MG63 (cell line): ENCODE measurements at regions not wholly inside any gene's neighbourhood (a gene's known extent, or its start where the extent isn't known, plus 50 kb on each side); places are given as distances from the start of the nearest gene placed in this dataset.
A peak's percentile ranks its signal among the peaks of the same experiment; 100 is the strongest.
"Not testable (repeated sequence)": the region's sequence is repeated elsewhere in the genome, so short reads cannot be mapped to it uniquely, and the experiment has no call there.

Experiments used
- DNase-seq: peaks from one replicate; pipeline ENCODE4 v3.0.0-alpha.2; 2020
- H3K27me3 ChIP-seq: fragments of 250-450 bp; sonication (Bioruptor Pico); 2 replicates; pipeline ENCODE4 v1.5.1; 2020; ENCODE audit warnings: mild to moderate bottlenecking, moderate library complexity
- H3K36me3 ChIP-seq: fragments of 250-450 bp; sonication (Bioruptor Pico); 2 replicates; pipeline ENCODE4 v1.5.1; 2020; ENCODE audit warnings: mild to moderate bottlenecking, moderate library complexity
- H3K4me3 ChIP-seq: fragments of 250-450 bp; sonication (Bioruptor Pico); 2 replicates; pipeline ENCODE4 v1.5.1; 2020; ENCODE audit warnings: mild to moderate bottlenecking, moderate library complexity
- H3K9me3 ChIP-seq: fragments of 250-450 bp; sonication (Bioruptor Pico); 2 replicates; pipeline ENCODE4 v1.5.1; 2020; ENCODE audit warnings: mild to moderate bottlenecking, moderate library complexity

DNA sequence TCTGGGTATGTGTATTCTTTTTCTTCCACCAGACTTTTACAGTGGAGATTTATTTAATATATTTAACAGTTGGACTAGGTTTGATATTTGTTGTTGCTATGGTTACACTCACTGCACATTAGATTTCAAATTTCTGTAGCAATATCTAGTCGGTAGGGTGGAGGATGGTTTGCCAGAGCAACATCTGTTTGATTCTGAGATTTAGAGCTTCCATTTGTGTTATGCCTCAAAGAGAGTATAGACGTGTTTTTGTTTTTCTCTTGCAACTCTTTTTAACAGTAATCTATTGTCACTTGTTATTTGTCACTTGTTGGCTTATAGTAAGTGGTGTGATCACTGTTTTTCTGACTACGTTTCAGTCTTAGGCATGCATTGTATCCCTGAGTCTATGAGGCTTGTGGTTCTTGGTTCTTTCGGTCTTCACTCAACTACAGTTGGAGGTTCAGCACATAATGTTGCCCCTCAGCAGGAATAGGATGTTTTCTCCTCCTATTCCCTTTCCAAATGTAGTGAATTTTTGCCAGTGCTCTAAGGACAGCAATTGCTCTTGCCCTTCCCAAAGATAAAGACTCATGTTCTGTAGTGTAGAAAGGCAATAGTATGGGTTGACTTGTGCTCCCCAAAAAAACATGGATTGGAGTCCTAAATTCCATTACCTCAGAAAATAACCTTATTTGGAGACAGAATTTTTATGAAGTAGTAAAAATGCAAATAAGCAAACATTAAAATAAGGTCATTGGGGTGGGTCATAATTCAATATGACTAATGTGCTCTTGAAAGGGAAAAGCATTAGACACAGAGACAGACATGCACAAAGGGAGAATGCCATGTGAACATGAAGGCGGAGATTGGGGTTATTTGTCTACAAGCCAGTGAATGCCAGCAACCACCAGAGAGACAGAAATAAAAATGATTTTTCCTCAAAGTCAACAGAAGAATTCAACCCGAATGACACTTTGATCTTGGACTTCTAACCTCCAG, 692.1 kb downstream of the DIPK2A start:
- Histone ChIP-seq H3K27me3 (no peaks in the 10 kb centered on the region), H3K4me3 (no peak overlapping the region), H3K9me3 (no peaks in the 10 kb centered on the region), H3K36me3 (no peaks in the 10 kb centered on the region)
- no peak for DNase-seq

DNA sequence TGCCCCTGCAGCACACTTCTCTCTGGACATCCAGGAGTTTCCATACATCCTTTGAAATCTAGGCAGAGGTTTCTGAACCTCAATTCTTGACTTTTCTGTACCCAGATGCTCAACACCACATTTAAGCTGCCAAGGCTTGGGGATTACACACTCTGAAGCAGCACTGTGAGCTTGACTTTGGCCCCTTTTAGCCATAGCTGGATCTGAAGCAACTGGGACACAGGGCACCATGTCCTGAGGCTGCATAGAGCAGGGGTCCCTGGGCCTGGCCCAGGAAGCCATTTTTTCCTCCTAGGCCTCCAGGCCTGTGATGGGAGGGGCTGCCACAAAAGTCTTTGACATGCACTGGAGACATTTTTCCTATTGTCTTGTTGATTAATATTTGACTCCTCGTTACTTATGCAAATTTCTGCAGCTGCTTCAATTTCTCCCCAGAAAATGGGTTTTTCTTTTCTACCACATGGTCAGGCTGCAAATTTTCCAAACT, 694.0 kb downstream of the DIPK2A start:
- H3K27me3 ChIP-seq, result no peaks in the 10 kb centered on the region
- no peak for DNase-seq
- no peak overlapping the region for H3K4me3 ChIP-seq
- H3K9me3 ChIP-seq, result no peaks in the 10 kb centered on the region
- no peaks in the 10 kb centered on the region for H3K36me3 ChIP-seq

DNA sequence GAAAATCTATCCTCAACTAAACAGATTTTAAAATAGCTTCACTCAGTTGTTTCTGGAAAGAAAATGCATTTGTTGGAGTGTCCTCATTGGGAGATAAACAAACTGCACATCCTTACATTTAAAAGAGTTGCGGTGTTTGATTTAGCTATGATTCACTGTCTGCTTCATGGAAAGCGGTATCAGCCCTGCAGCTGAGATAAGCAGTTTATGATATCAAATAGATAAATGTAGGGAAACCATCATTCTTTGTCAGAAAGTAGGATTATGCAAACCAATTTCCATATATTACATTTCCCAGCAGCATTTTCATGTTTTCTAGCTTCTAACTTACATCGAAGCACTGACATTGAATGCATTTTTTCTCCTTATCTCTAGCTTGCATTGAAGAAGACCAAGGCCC, 698.9 kb downstream of the DIPK2A start:
- Histone ChIP-seq H3K27me3 (no peaks in the 10 kb centered on the region), H3K9me3 (no peaks in the 10 kb centered on the region), H3K4me3 (no peak overlapping the region), H3K36me3 (no peaks in the 10 kb centered on the region)
- no peak for DNase-seq

DNA sequence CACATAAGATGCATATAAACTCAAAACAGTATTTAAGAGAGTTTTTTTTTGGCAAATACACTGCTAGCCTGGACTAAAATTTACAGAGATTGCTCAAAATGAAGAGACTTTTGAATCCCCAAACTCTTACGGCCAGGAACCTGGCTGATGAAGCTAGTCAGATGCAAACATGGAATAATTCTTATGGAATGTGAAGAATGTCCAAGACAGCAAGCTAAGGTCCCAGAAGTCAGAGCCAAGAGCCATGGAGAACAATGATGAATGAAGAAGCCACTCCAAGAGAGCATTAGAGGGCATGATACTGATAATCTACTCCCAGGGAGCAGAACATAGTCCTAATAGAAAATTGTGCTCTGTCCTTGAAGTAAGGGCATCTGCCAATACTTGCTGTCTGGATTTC, 705.5 kb downstream of the DIPK2A start:
- no peak overlapping the region for H3K4me3 ChIP-seq
- no peaks in the 10 kb centered on the region for H3K9me3 ChIP-seq
- peak; percentile 36 for DNase-seq
- H3K27me3 ChIP-seq, result no peaks in the 10 kb centered on the region
- H3K36me3 ChIP-seq, result no peaks in the 10 kb centered on the region

DNA sequence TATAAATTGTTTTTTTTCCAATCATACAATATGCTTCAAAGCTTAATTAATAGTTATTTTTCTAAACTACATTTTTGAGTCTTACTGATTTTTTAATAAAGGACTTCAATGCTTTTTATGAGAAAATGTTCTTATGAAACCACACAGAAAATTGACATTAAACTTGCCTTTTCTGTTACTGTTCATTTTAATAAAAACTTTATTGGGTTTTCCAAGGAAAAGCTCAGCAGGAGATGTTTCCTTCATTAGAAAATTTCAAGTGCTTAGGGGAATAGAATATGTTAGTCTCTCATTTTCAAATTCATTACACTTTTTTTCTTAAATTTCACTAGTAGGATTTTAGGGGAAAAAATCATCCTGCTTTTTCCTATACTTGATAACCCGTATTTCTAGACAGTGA, 711.4 kb downstream of the DIPK2A start:
- no peaks in the 10 kb centered on the region for H3K36me3 ChIP-seq

DNA sequence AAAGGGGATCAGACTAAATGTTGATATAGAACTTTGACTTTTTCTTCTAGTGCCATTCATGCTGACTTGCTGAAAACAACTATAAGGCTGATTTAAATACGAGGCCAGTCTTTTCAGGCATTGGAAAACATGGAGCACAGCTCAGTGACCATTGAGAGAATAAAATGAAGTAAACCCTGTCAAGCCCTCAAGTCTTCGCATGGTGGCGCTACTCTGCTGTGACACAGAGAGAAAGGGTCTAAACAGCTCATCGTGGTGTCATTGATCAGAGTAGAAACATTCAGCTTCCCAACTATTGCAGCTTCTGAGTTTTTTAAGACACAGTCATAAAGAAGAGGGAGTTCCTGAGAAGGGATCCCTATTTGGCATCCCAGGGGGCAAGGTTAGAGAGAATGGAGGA, 716.2 kb downstream of the DIPK2A start:
- no peak overlapping the region for H3K4me3 ChIP-seq
- DNase-seq, result no peak
- no peaks in the 10 kb centered on the region for H3K27me3 ChIP-seq

More for the DNA sequence above, 711.4 kb downstream of the DIPK2A start:
- Histone ChIP-seq H3K9me3 (peaks cover 3% of the 10 kb centered on the region; the same call in 1 of the 2 replicates), H3K27me3 (no peaks in the 10 kb centered on the region), H3K4me3 (no peak overlapping the region)
- no peak for DNase-seq

DNA sequence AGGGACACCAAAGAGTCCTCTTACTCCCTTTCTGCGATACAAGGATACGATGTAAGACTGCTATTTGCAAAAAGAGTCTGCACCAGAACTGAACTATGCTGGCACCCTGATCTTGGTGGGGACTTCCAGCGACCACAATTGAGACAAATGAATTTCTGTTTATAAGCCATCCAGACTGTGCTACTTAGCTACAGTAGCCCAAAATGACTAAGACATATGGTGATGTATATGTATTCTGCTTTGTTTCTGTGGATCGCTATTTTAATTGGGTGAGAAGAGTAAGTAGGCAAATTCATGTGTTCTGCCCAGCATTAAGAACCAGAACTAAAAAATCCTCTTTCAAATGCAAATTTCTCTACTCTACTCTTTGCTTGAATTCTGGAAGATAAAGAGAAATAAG, 720.9 kb downstream of the DIPK2A start:
- DNase-seq, result no peak
- Histone ChIP-seq H3K4me3 (no peak overlapping the region), H3K27me3 (no peaks in the 10 kb centered on the region), H3K9me3 (peaks cover 3% of the 10 kb centered on the region; the same call in 1 of the 2 replicates), H3K36me3 (no peaks in the 10 kb centered on the region)

More for the DNA sequence above, 716.2 kb downstream of the DIPK2A start:
- peaks cover 3% of the 10 kb centered on the region; the same call in 1 of the 2 replicates for H3K9me3 ChIP-seq
- no peaks in the 10 kb centered on the region for H3K36me3 ChIP-seq

DNA sequence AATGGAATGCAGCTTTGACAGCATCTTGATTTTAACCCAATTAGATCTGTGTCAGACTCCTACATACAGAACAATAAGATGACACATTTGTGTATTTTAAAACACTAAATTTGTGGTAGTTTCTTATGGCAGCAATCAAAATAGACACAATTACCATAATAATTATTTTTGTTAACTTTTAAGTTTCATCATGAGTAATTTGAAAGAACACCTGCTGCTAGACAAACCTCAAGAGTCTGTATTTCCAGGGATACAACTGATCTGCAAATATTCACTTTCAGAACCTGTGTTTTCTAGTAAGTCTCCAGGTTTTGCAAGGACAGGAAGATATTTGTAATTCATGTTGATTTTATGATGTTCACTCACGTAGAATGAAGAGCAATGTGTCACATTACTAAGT, 736.8 kb downstream of the DIPK2A start:
- no peak for DNase-seq
- H3K4me3 ChIP-seq, result no peak overlapping the region
- H3K9me3 ChIP-seq, result no peaks in the 10 kb centered on the region
- H3K36me3 ChIP-seq, result no peaks in the 10 kb centered on the region
- no peaks in the 10 kb centered on the region for H3K27me3 ChIP-seq

DNA sequence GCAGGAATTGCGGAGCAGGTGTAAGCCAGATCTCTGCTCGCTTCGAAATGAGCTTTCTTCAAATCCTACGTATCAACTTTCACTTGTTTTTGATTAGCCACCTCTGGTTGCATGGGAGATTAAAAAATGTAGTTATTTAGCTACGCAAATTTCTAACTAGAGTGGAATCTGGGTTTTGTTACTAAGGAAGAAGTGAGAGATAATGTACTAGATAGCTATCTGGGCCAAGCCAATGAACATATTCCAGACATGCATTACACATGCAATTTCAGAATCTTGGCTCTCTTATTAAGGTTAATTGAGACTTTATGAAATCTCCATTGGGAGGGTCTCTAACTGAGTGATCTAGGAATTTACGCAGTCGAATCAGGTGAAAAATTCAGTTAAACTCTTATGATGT, 765.7 kb downstream of the DIPK2A start:
- H3K27me3 ChIP-seq, result no peaks in the 10 kb centered on the region
- no peaks in the 10 kb centered on the region for H3K36me3 ChIP-seq
- H3K9me3 ChIP-seq, result no peaks in the 10 kb centered on the region
- H3K4me3 ChIP-seq, result no peak overlapping the region
- DNase-seq, result no peak

DNA sequence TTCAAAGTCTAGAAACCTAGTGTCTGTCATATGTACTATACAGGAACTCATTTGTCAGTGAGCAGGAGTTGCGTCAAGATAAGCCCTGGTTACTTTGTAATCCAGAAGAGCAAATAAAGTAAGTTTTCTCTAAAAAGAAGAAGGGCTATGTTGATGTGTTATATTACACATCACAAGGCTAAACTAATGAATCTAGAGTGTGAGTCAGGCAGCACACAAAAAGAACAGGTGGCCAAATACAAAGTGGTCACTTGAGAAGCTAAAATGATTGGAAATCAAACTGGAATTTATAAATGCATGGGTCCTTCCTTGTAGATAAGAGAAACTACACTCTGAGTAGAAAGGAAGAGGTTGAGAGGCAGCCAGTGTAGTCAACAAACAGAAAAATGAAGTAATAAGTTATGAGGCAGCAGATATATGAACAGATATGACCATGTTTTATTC, 771.6 kb downstream of the DIPK2A start:
- Histone ChIP-seq H3K27me3 (no peaks in the 10 kb centered on the region), H3K9me3 (no peaks in the 10 kb centered on the region), H3K4me3 (no peak overlapping the region), H3K36me3 (no peaks in the 10 kb centered on the region)
- DNase-seq, result no peak

DNA sequence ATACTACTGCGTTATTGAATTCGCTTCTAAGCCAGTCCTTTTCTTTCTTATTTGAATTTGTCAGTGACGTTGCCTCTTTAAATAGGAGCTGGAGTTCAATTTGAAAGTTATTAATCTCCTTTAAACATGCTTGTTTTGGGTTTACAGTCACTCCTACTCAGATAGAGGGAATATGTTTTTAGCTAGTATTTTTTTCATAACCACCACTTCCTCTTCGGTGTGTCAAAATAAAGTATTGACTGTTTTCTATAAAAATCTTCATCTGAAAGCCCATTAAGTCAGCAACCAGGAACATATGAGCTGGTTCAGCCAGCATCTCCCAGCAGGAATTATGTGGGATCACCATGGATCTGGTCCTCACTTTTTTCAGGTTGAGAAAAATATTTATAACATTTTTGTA, 772.9 kb downstream of the DIPK2A start:
- Histone ChIP-seq H3K36me3 (no peaks in the 10 kb centered on the region), H3K9me3 (no peaks in the 10 kb centered on the region), H3K4me3 (no peak overlapping the region), H3K27me3 (no peaks in the 10 kb centered on the region)
- no peak for DNase-seq

DNA sequence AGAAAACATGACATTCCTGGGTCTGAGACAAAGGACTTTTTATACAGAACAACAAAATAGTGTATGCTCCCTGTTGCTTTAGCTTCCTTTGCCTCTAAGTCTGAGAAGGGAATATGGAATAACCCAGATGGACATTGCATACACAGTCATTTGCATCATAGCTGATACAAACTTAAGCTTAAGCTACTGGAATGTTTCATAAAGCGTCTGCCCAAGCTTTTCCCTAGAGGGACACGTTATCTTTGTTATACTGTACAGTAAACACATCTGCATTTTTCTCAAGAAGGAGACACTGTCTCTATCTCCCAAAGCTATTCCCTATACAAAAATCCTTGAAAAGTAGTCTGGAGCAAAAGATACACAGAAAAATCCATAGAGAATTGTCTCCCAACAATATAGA, 775.0 kb downstream of the DIPK2A start:
- Histone ChIP-seq H3K4me3 (no peak overlapping the region), H3K27me3 (no peaks in the 10 kb centered on the region), H3K9me3 (no peaks in the 10 kb centered on the region), H3K36me3 (no peaks in the 10 kb centered on the region)
- DNase-seq, result no peak

DNA sequence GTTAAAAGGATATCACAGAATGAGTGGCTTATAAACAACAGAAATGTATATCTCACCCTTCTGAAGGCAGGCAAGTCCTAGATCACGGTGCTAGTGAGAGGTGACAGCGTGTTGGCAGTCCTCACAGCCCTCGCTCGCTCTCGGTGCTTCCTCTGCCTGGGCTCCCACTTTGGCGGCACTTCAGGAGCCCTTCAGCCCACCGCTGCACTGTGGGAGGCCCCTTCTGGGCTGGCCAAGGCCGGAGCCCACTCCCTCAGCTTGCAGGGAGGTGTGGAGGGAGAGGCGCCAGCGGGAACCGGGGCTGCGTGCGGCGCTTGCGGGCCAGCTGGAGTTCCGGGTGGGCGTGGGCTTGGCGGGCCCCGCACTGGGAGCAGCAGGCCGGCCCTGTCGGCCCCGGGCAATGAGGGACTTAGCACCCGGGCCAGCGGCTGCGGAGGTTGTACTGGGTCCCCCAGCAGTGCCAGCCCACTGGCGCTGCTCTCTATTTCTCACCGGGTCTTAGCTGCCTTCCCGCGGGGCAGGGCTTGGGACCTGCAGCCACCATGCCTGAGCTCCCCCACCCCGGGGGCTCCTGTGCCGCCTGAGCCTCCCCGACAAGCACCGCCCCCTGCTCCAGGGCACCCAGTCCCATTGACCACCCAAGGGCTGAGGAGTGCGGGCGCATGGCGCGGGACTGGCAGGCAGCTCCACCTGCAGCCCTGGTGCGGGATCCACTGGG, 778.1 kb downstream of the DIPK2A start:
- DNase-seq, H3K36me3 ChIP-seq, H3K4me3 ChIP-seq: not testable (repeated sequence)

DNA sequence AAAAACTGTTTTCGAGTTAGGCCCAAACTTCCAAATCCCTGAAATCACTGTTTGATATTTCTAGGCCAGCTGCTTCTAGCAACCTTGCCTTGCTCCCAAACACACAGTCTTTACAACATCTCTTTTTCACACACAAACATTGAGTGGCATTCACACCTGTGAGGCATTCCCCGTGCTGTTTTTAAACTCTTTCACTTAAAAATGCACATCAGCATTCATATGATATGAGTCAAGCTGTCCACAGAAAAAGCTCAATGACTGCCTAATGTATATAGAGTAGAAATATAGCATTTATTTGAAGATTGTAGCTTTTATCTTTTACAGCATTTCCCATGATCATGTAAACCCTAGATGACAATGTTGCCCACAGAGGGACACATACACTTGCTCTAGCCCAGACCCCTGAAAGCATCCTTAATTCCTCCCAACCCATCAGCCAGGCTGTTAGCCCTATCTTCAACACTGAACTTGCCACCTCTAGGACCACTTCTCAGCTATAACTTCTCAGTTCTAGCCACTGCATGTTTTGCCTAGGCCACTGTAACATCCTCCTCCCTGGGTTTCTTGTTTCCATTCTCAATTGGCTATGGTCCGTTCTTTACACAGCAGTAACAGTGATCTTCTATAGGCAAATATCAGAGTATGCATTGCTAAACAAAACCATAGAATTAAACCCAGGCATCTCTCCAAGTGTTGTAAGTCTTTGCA, 782.6 kb downstream of the DIPK2A start:
- Histone ChIP-seq H3K36me3 (no peaks in the 10 kb centered on the region), H3K27me3 (no peaks in the 10 kb centered on the region), H3K9me3 (no peaks in the 10 kb centered on the region), H3K4me3 (no peak overlapping the region)
- no peak for DNase-seq

More for the DNA sequence above, 778.1 kb downstream of the DIPK2A start:
- not testable (repeated sequence) for H3K27me3 ChIP-seq, H3K9me3 ChIP-seq

DNA sequence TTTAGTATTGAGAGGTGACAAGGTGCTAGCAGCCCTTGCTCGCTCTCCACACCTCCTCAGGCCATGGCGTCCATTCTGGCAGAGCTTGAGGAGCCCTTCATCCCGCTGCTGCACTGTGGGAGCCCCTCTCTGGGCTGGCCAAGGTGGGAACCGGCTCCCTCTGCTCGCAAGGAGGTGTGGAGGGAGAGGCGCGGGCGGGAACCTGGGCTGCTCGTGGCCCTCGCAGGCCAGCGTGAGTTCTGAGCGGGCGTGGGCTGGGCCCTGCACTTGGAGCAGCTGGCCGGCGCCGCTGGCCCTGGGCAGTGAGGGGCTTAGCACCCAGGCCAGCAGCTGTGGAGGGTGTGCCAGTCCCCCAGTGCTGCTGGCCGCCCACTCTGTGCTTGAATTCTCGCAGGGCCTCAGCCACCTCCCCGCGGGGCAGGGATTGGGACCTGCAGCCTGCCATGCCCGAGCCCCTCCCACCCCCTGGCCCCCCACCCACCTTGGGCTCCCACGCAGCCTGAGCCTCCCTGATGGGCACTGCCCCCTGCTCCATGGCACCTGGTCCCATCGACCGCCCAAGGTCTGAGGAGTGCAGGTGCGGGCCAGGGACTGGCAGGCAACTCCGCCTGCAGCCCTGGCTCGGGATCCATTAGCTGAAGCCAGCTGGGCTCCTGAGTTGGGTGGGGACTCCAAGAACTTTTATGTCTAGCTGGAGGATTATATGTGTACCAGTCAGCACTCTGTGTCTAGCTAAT, 785.2 kb downstream of the DIPK2A start:
- Histone ChIP-seq H3K27me3 (no peaks in the 10 kb centered on the region), H3K4me3 (no peak overlapping the region), H3K9me3 (no peaks in the 10 kb centered on the region), H3K36me3 (no peaks in the 10 kb centered on the region)
- DNase-seq, result no peak

DNA sequence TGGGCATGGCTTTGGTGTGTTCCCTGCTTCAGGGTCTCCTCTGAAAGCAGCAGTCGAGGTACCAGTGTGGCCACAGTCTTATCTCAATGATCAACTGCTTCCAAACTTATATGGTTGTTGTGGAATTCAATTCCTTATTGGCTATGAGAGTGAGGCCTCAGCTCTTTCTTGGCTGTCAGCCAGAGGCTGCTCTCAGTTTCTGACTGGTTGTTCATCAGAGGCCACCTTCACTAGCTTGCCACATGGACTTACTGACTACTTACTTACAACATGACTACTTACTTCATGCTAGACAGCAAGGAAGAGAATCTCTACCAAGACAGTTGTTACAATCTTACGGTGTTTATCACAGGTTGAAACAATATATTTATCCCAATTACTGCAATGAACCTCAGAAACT, 789.2 kb downstream of the DIPK2A start:
- no peaks in the 10 kb centered on the region for H3K36me3 ChIP-seq
- no peaks in the 10 kb centered on the region for H3K27me3 ChIP-seq
- H3K9me3 ChIP-seq, result no peaks in the 10 kb centered on the region
- no peak overlapping the region for H3K4me3 ChIP-seq
- no peak for DNase-seq
